K562 (cell line): ENCODE measurements at regions not wholly inside any gene's neighbourhood (a gene's known extent, or its start where the extent isn't known, plus 50 kb on each side); places are given as distances from the start of the nearest gene placed in this dataset.

Experiments
- ATAC-seq: fragments of 200-7000 bp; cut with Tn5 transposase; 3 replicates; pipeline ENCODE4 v1.9.1; 2020; ENCODE audit warnings: moderate library complexity
- BruUV-seq: library from RNA; stranded (reverse); fragments of 400-500 nt; replicated peaks from 2 replicates; lab custom pipeline; 2021; lab: Mats Ljungman, UMichigan
- CTCF ChIA-PET: fragments of 300-600 bp; formaldehyde crosslinking; extraction: SDS; loops from one replicate; lab custom pipeline; 2021; ENCODE audit warnings: low intra/inter-chr PET ratio; lab: Yijun Ruan, JAX
- POLR2A ChIA-PET: fragments of 300-600, 350-650 bp; sonication (Branson Sonifier 250); formaldehyde crosslinking; extraction: SDS; loops from one replicate; lab custom pipeline; 2021; ENCODE audit warnings: antibody characterized with exemption, inconsistent platforms; lab: Yijun Ruan, JAX
- DNase-seq, 4 experiments: peaks; one replicate each; pipeline versions ENCODE4 v3.0.0 to v3.0.0-alpha.2; 2011 to 2018; ENCODE audit warnings: low spot score in 3 of 4, mixed read lengths in 3 of 4; ENCODE audit errors: extremely low read depth in 1 of 4
- FAIRE-seq: peaks from 2 replicates; lab custom pipeline; 2011; peaks lifted over from hg19 to GRCh38; lab: Jason Lieb, UNC
- H2AFZ ChIP-seq: 2 replicates; pipeline ENCODE4 v1.6.0; 2011; ENCODE audit warnings: low read depth, low read length, control low read depth, inconsistent platforms
- H3K27ac ChIP-seq: fragments of 200-600 bp; 3 replicates; pipeline ENCODE4 v1.8.0; 2011; ENCODE audit warnings: low read depth, mild to moderate bottlenecking, control low read depth, inconsistent platforms, low read length, moderate library complexity, mixed read lengths; ENCODE audit errors: extremely low read depth
- H3K27me3 ChIP-seq, 2 experiments: fragments of 300-600 bp in 1 of 2; 2 replicates in 1 of 2; 3 replicates in 1 of 2; pipeline versions ENCODE4 v1.6.0 to v1.8.0; 2011; ENCODE audit warnings: inconsistent platforms in 2 of 2, low read length in 2 of 2, mild to moderate bottlenecking in 1 of 2, mixed read lengths in 1 of 2, moderate library complexity in 1 of 2; ENCODE audit not compliant: control insufficient read depth in 2 of 2, insufficient read depth in 2 of 2
- H3K36me3 ChIP-seq: fragments of 300-600 bp; 3 replicates; pipeline ENCODE4 v1.8.0; 2011; ENCODE audit warnings: mild to moderate bottlenecking, low read length, inconsistent platforms; ENCODE audit not compliant: control insufficient read depth, insufficient read depth
- H3K4me1 ChIP-seq, 2 experiments: fragments of 200-600 bp in 1 of 2; replicated peaks in 1 of 2; 2 replicates in 1 of 2; 3 replicates in 1 of 2; pipeline versions ENCODE4 v1.5.1 to v1.8.0; 2011; ENCODE audit warnings: inconsistent platforms in 2 of 2, low read length in 2 of 2, mild to moderate bottlenecking in 1 of 2, mixed read lengths in 1 of 2, moderate library complexity in 1 of 2; ENCODE audit not compliant: control insufficient read depth in 2 of 2, insufficient read depth in 2 of 2
- H3K4me2 ChIP-seq: 2 replicates; pipeline ENCODE4 v1.6.1; 2011; ENCODE audit warnings: low read length, control low read depth, inconsistent platforms, mixed read lengths; ENCODE audit not compliant: insufficient read depth
- H3K4me3 ChIP-seq: fragments of 200-600 bp; sonication (generic), shearing (Covaris generic); 2 replicates; pipeline ENCODE4 v1.5.1; 2016; ENCODE audit warnings: control low read depth, inconsistent platforms
- H3K79me2 ChIP-seq: fragments of 200-600 bp; 3 replicates; pipeline ENCODE4 v1.8.0; 2011; ENCODE audit warnings: low read length, inconsistent platforms; ENCODE audit not compliant: control insufficient read depth, insufficient read depth
- H3K9ac ChIP-seq, 2 experiments: 2 replicates each; pipeline versions ENCODE4 v1.6.0 to v1.6.1; 2011; ENCODE audit warnings: low read depth in 2 of 2, low read length in 2 of 2, control low read depth in 1 of 2, inconsistent platforms in 1 of 2, mild to moderate bottlenecking in 1 of 2, mixed read lengths in 1 of 2; ENCODE audit not compliant: insufficient read depth in 1 of 2
- H3K9me1 ChIP-seq: one replicate; pipeline ENCODE4 v1.6.0; 2011; ENCODE audit warnings: inconsistent platforms, mild to moderate bottlenecking, low read length, moderate library complexity; ENCODE audit not compliant: control insufficient read depth, insufficient read depth
- H3K9me3 ChIP-seq: replicated peaks from 2 replicates; pipeline ENCODE4 v1.5.1; 2011; ENCODE audit warnings: low read depth, low read length, inconsistent platforms; ENCODE audit not compliant: control insufficient read depth, insufficient read depth
- H4K20me1 ChIP-seq: replicated peaks from 2 replicates; pipeline ENCODE4 v1.6.1; 2011; ENCODE audit warnings: low read length, inconsistent platforms, mixed read lengths; ENCODE audit not compliant: control insufficient read depth, insufficient read depth
- ARID2 ChIP-seq: fragments of 450-650 bp; IDR thresholded peaks from 2 replicates; pipeline ENCODE4 v1.6.1; 2017; ENCODE audit warnings: antibody characterized with exemption, mild to moderate bottlenecking
- CEBPB ChIP-seq: fragments of 450-650 bp; IDR thresholded peaks from 2 replicates; pipeline ENCODE4 v1.6.1; 2016; ENCODE audit warnings: missing genetic modification characterization, missing compliant biosample characterization
- CREM ChIP-seq: IDR thresholded peaks from 2 replicates; pipeline ENCODE4 v1.6.1; 2014; ENCODE audit warnings: antibody characterized with exemption, low read depth
- MYNN ChIP-seq, 2 experiments: sonication (generic); formaldehyde crosslinking in 1 of 2; IDR thresholded peaks; 2 replicates each; pipeline versions ENCODE4 v1.5.0 to v1.6.1; 2016 to 2020; ENCODE audit warnings: antibody characterized with exemption in 1 of 2, missing genetic modification reagents in 1 of 2
- RERE ChIP-seq: sonication (generic); formaldehyde crosslinking; IDR thresholded peaks from 2 replicates; pipeline ENCODE4 v1.8.0; 2023; ENCODE audit warnings: missing genetic modification reagents, mild to moderate bottlenecking, borderline replicate concordance
- SIX5 ChIP-seq, 2 experiments: IDR thresholded peaks; 2 replicates each; pipeline ENCODE4 v1.6.1; 2011; ENCODE audit warnings: low read length in 2 of 2, borderline replicate concordance in 1 of 2, low read depth in 1 of 2, mild to moderate bottlenecking in 1 of 2, moderate library complexity in 1 of 2; ENCODE audit not compliant: insufficient read depth in 1 of 2
- SNAPC5 ChIP-seq: fragments of 250-450 bp; sonication (Bioruptor Pico); IDR thresholded peaks from 2 replicates; pipeline ENCODE4 v1.8.0; 2021; ENCODE audit warnings: moderate library complexity, mild to moderate bottlenecking, inconsistent platforms
- ZBTB17 ChIP-seq: fragments of 450-650 bp; formaldehyde crosslinking; IDR thresholded peaks from 2 replicates; pipeline ENCODE4 v1.4.0; 2020; ENCODE audit warnings: mild to moderate bottlenecking
- ZNF175 ChIP-seq: fragments of 200-800 bp; sonication (Bioruptor generic); IDR thresholded peaks from 2 replicates; pipeline ENCODE4 v1.6.1; 2016; ENCODE audit warnings: low read depth, mild to moderate bottlenecking, missing genetic modification characterization, missing compliant biosample characterization
- ZNF512 ChIP-seq: IDR thresholded peaks from 2 replicates; pipeline ENCODE4 v1.6.1; 2016; ENCODE audit warnings: missing genetic modification characterization, missing compliant biosample characterization
- ZNF584 ChIP-seq: fragments of 200-800 bp; sonication (Bioruptor generic); IDR thresholded peaks from 2 replicates; pipeline ENCODE4 v1.6.1; 2016; ENCODE audit warnings: low read depth, mild to moderate bottlenecking, missing genetic modification characterization, missing compliant biosample characterization
- ZNF668 ChIP-seq: fragments of 250-450 bp; sonication (Bioruptor Pico); IDR thresholded peaks from 2 replicates; pipeline ENCODE4 v1.8.0; 2022; ENCODE audit warnings: mild to moderate bottlenecking, inconsistent platforms
- WGBS: fragments of 100-300 bp; shearing (Covaris generic); methylation state at CpG from one replicate; pipeline ENCODE4 v1.1.6; 2016; ENCODE audit warnings: low coverage, mixed read lengths; ENCODE audit not compliant: insufficient coverage; ENCODE audit errors: missing lambda C conversion rate; 5-methylcytosine and 5-hydroxymethylcytosine counted together
- in situ Hi-C: fragments of 300-500 bp; cut with MboI; formaldehyde crosslinking; loops from 4 replicates; pipeline ENCODE4 v1.15.0; 2018; ENCODE audit warnings: inconsistent platforms, mixed read lengths
- intact Hi-C: fragments of 100-400 bp; cut with micrococcal nuclease; formaldehyde crosslinking; loops from 2 replicates; pipeline ENCODE4 v1.14.2; 2022
- TF ChIP-seq, protein P1 (sequence below): sonication (generic); formaldehyde crosslinking; IDR thresholded peaks from 2 replicates; pipeline ENCODE4 v1.4.0; 2020; ENCODE audit warnings: mild to moderate bottlenecking, missing genetic modification reagents

DNA sequence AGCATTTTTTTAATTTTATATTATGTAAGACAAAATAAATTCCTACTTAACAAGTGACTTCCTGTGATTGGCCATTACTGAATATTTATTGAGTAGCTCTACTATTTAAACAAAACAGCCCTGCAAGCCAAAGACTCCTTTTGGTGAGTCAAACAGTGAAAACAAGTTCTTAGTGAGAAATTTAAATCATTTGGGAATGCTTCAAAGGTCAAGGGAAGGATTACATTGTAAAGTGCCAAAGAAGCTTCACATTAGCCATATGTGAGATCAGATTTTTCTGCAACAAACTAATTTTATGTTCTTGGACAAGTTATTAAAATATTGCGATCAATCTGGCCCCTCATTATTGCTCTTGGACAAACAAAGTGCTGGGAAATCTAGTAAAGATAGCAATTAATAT is 795.4 kb upstream of the MGAT4C start:
- ATAC-seq (no peak), DNase-seq (no peak), FAIRE-seq (no peak)
- Histone ChIP-seq H3K9ac (no peak overlapping the region), H2AFZ (no peak overlapping the region), H4K20me1 (no peaks in the 10 kb centered on the region), H3K27me3 (no peaks in the 10 kb centered on the region), H3K79me2 (no peaks in the 10 kb centered on the region), H3K27ac (no peak overlapping the region), H3K4me3 (no peak overlapping the region), H3K9me1 (no peaks in the 10 kb centered on the region), H3K9me3 (no peaks in the 10 kb centered on the region), H3K4me2 (no peak overlapping the region), H3K36me3 (no peaks in the 10 kb centered on the region), H3K4me1 (no peaks in the 10 kb centered on the region)
- ChIA-PET POLR2A (no interaction called here), CTCF (no interaction called here)
- intact Hi-C loops (no loop called here), in situ Hi-C loops (no loop called here)
- 0% methylated on average over 1 of the region's 1 CpG for WGBS
- BruUV-seq: no TSS peak
- TF ChIP-seq ZNF584 (no peak), ZNF175 (CRISPR knock-in tag) (no peak), SIX5 (IDR thresholded peaks at IDR 0.05; ENCODE audit: borderline replicate concordance in 1 of 2, insufficient read depth in 1 of 2, low read depth in 1 of 2, low read length in 2 of 2) (no peak), ZNF668 (CRISPR knock-in tag) (no peak), ZBTB17 (no peak), MYNN (IDR thresholded peaks at IDR 0.05) (no peak), MYNN (CRISPR knock-in tag; IDR thresholded peaks at IDR 0.05) (no peak), ARID2 (no peak), CEBPB (tag) (no peak), ZNF512 (tag) (no peak), SNAPC5 (CRISPR knock-in tag) (no peak), RERE (CRISPR knock-in tag) (no peak), CREM (no peak)
- TF ChIP-seq, protein P1, sequence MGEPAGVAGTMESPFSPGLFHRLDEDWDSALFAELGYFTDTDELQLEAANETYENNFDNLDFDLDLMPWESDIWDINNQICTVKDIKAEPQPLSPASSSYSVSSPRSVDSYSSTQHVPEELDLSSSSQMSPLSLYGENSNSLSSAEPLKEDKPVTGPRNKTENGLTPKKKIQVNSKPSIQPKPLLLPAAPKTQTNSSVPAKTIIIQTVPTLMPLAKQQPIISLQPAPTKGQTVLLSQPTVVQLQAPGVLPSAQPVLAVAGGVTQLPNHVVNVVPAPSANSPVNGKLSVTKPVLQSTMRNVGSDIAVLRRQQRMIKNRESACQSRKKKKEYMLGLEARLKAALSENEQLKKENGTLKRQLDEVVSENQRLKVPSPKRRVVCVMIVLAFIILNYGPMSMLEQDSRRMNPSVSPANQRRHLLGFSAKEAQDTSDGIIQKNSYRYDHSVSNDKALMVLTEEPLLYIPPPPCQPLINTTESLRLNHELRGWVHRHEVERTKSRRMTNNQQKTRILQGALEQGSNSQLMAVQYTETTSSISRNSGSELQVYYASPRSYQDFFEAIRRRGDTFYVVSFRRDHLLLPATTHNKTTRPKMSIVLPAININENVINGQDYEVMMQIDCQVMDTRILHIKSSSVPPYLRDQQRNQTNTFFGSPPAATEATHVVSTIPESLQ (CRISPR knock-in tag): no peak
